WTC11 (cell line): ENCODE measurements at regions not wholly inside any gene's neighbourhood (a gene's known extent, or its start where the extent isn't known, plus 50 kb on each side); places are given as distances from the start of the nearest gene placed in this dataset.

ENCODE experiments used
- CTCF ChIP-seq: fragments of 200-600 bp; IDR thresholded peaks from 2 replicates; pipeline ENCODE4 v1.8.0; 2022; ENCODE audit warnings: antibody characterized with exemption
- ELF4 ChIP-seq: sonication (generic); formaldehyde crosslinking; IDR thresholded peaks from 2 replicates; pipeline ENCODE4 v1.8.1; 2022; ENCODE audit warnings: low read depth, mild to moderate bottlenecking, moderate library complexity, missing genetic modification reagents
- ETV6 ChIP-seq: sonication (generic); formaldehyde crosslinking; IDR thresholded peaks from 2 replicates; pipeline ENCODE4 v1.8.1; 2022; ENCODE audit warnings: mild to moderate bottlenecking, missing genetic modification reagents

- TF ChIP-seq CTCF (no peak), ETV6 (CRISPR knock-in tag) (no peak), ELF4 (CRISPR knock-in tag) (no peak)
Measured at GRCh38 chr16:59586331-59586730, 852.2 kb upstream of the GOT2 start.
